ENCODE measurements at regions not wholly inside any gene's neighbourhood (a gene's known extent, or its start where the extent isn't known, plus 50 kb on each side); places are given as distances from the start of the nearest gene placed in this dataset.

DNA sequence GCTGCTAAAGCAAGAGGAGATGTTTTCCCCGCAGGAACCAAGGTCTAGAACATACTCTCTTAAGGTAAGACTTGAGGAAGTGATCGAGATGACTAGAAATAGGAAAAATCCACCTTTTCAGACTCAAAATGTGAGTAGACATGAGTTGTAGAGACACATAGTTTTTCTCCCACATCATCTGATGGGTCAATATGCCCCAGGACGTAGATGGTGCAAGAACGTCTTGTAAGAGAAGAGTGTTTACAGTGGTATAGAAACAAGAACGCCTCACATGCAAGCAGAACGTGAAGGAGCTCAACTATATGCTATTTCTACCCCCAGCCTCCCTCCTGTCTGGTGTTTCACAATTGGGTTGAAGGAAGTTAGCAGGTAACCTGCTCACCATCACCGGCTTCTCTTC lies 144.0 kb upstream of the BACE2 start:
- no peak for TF ChIP-seq CTCF (conservative IDR thresholded peaks at IDR 0.05; ENCODE audit: low read length)
- no peak for TF ChIP-seq EZH2phosphoT487 (IDR thresholded peaks at IDR 0.05; ENCODE audit: borderline replicate concordance, low read depth, low read length)
